Breast epithelium (tissue), 3 donors: ENCODE measurements at regions not wholly inside any gene's neighbourhood (a gene's known extent, or its start where the extent isn't known, plus 50 kb on each side); places are given as distances from the start of the nearest gene placed in this dataset.

Experiments used
- CTCF ChIP-seq, 3 donors: fragments of 450-650 bp; IDR thresholded peaks; one replicate each; pipeline ENCODE4 v1.5.1; 2016 to 2017; ENCODE audit warnings: antibody characterized with exemption in 3 of 3, mild to moderate bottlenecking in 3 of 3, moderate library complexity in 3 of 3
- POLR2AphosphoS5 ChIP-seq, 3 donors: sonication (generic); formaldehyde crosslinking; IDR thresholded peaks; one replicate each; pipeline ENCODE4 v1.6.1; 2017; ENCODE audit warnings: antibody characterized with exemption in 3 of 3

- TF ChIP-seq POLR2AphosphoS5 (IDR thresholded peaks at IDR 0.05), result no peak
- no peak for TF ChIP-seq CTCF (IDR thresholded peaks at IDR 0.05)
Measured at GRCh38 chr9:86638109-86638508, 283.9 kb upstream of the TUT7 start.
